ENCODE measurements at regions not wholly inside any gene's neighbourhood (a gene's known extent, or its start where the extent isn't known, plus 50 kb on each side); places are given as distances from the start of the nearest gene placed in this dataset.

GRCh38 chrX:45868425-45868824 lies 667.7 kb upstream of the DIPK2B start:
- TF ChIP-seq CTCF (IDR thresholded peaks at IDR 0.05): no peak
- no peak for TF ChIP-seq POLR2A (IDR thresholded peaks at IDR 0.05)
